KMS-11 (cell line): ENCODE measurements at regions not wholly inside any gene's neighbourhood (a gene's known extent, or its start where the extent isn't known, plus 50 kb on each side); places are given as distances from the start of the nearest gene placed in this dataset.

ENCODE experiments used
- H2AFZ ChIP-seq: fragments of 200-600 bp; sonication (generic); 2 replicates; pipeline ENCODE4 v1.6.1; 2016; ENCODE audit warnings: antibody characterized with exemption, mixed run types, low read depth
- H3K27ac ChIP-seq: fragments of 200-600 bp; sonication (generic); 2 replicates; pipeline ENCODE4 v1.6.1; 2016; ENCODE audit warnings: mild to moderate bottlenecking, mixed run types
- H3K27me3 ChIP-seq: fragments of 200-600 bp; sonication (generic); 2 replicates; pipeline ENCODE4 v1.6.1; 2017; ENCODE audit warnings: mild to moderate bottlenecking, low read depth, mixed run types, moderate library complexity; ENCODE audit not compliant: insufficient read depth
- H3K36me3 ChIP-seq: fragments of 200-600 bp; sonication (generic); 2 replicates; pipeline ENCODE4 v1.6.1; 2017; ENCODE audit warnings: mild to moderate bottlenecking, mixed run types; ENCODE audit not compliant: insufficient read depth
- H3K4me1 ChIP-seq: fragments of 200-600 bp; sonication (generic); 2 replicates; pipeline ENCODE4 v1.6.1; 2016; ENCODE audit warnings: mild to moderate bottlenecking, low read depth, mixed run types; ENCODE audit not compliant: poor library complexity, severe bottlenecking
- H3K4me2 ChIP-seq: fragments of 200-600 bp; sonication (generic); 2 replicates; pipeline ENCODE4 v1.7.0; 2016; ENCODE audit warnings: mild to moderate bottlenecking, mixed run types
- H3K4me3 ChIP-seq: fragments of 200-600 bp; sonication (generic); IDR thresholded peaks from 2 replicates; pipeline ENCODE4 v1.6.1; 2017; ENCODE audit warnings: low read depth, low read length, mixed read lengths; ENCODE audit not compliant: insufficient read depth
- H3K79me2 ChIP-seq: fragments of 200-600 bp; sonication (generic); 2 replicates; pipeline ENCODE4 v1.6.1; 2016; ENCODE audit warnings: low read depth, mixed run types; ENCODE audit not compliant: insufficient read depth
- H3K9ac ChIP-seq: fragments of 200-600 bp; sonication (generic); 2 replicates; pipeline ENCODE4 v1.6.1; 2016; ENCODE audit warnings: mild to moderate bottlenecking, mixed run types
- H4K20me1 ChIP-seq: fragments of 200-600 bp; sonication (generic); 2 replicates; pipeline ENCODE4 v1.6.1; 2016; ENCODE audit warnings: mild to moderate bottlenecking, mixed run types; ENCODE audit not compliant: insufficient read depth
- TF ChIP-seq, protein P1 (sequence below): fragments of 200-600 bp; sonication (generic); conservative IDR thresholded peaks from 2 replicates; pipeline ENCODE4 v1.6.1; 2017; ENCODE audit warnings: low read depth, mild to moderate bottlenecking, antibody characterized with exemption, low read length, moderate library complexity, mixed read lengths

GRCh38 chr13:47299304-47299703 lies 402.5 kb upstream of the HTR2A start:
- no peak overlapping the region for H3K9ac ChIP-seq
- H3K36me3 ChIP-seq, result no peaks in the 10 kb centered on the region
- TF ChIP-seq, protein P1, sequence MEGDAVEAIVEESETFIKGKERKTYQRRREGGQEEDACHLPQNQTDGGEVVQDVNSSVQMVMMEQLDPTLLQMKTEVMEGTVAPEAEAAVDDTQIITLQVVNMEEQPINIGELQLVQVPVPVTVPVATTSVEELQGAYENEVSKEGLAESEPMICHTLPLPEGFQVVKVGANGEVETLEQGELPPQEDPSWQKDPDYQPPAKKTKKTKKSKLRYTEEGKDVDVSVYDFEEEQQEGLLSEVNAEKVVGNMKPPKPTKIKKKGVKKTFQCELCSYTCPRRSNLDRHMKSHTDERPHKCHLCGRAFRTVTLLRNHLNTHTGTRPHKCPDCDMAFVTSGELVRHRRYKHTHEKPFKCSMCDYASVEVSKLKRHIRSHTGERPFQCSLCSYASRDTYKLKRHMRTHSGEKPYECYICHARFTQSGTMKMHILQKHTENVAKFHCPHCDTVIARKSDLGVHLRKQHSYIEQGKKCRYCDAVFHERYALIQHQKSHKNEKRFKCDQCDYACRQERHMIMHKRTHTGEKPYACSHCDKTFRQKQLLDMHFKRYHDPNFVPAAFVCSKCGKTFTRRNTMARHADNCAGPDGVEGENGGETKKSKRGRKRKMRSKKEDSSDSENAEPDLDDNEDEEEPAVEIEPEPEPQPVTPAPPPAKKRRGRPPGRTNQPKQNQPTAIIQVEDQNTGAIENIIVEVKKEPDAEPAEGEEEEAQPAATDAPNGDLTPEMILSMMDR, result no peak
- no peaks in the 10 kb centered on the region for H3K27me3 ChIP-seq
- no peak overlapping the region for H3K27ac ChIP-seq
- H3K79me2 ChIP-seq, result no peaks in the 10 kb centered on the region
- no peaks in the 10 kb centered on the region for H3K4me1 ChIP-seq
- no peaks in the 10 kb centered on the region for H4K20me1 ChIP-seq
- no peak overlapping the region for H3K4me3 ChIP-seq
- no peak overlapping the region for H3K4me2 ChIP-seq
- no peak overlapping the region for H2AFZ ChIP-seq

DNA sequence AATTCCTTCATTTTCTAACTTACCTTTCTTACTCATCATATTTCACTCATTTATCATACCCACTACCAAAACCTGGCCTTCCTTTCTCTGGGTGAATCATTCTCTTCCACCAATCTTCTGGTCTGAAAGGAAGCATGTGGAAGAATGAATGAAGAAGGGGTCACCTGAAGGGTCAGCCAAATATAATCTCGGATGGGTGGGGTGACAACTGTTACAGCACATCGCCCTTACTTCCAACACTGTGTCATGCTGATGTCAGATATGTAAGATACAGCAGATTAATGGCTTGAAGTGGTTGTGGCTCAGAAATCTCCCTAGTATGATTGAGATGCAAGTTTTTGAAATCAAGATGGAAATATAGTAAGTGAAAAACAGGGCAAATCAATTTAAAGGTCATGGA lies 401.7 kb upstream of the HTR2A start:
- H3K27ac ChIP-seq, result no peak overlapping the region
- H4K20me1 ChIP-seq, result no peaks in the 10 kb centered on the region
- H3K79me2 ChIP-seq, result no peaks in the 10 kb centered on the region
- H3K4me2 ChIP-seq, result no peak overlapping the region
- H3K36me3 ChIP-seq, result no peaks in the 10 kb centered on the region
- H3K4me1 ChIP-seq, result no peaks in the 10 kb centered on the region
- TF ChIP-seq, protein P1, result no peak
- no peak overlapping the region for H3K9ac ChIP-seq
- H3K4me3 ChIP-seq, result no peak overlapping the region
- no peaks in the 10 kb centered on the region for H3K27me3 ChIP-seq
- no peak overlapping the region for H2AFZ ChIP-seq

- Histone ChIP-seq H3K27me3 (no peaks in the 10 kb centered on the region), H3K27ac (no peak overlapping the region), H3K4me2 (no peak overlapping the region), H3K4me1 (no peaks in the 10 kb centered on the region), H4K20me1 (no peaks in the 10 kb centered on the region), H3K4me3 (no peak overlapping the region), H3K79me2 (no peaks in the 10 kb centered on the region), H3K9ac (no peak overlapping the region), H3K36me3 (no peaks in the 10 kb centered on the region), H2AFZ (no peak overlapping the region)
- TF ChIP-seq, protein P1, result no peak
These were observed 397.8 kb upstream of the HTR2A start for GRCh38 chr13:47294691-47295090.

DNA sequence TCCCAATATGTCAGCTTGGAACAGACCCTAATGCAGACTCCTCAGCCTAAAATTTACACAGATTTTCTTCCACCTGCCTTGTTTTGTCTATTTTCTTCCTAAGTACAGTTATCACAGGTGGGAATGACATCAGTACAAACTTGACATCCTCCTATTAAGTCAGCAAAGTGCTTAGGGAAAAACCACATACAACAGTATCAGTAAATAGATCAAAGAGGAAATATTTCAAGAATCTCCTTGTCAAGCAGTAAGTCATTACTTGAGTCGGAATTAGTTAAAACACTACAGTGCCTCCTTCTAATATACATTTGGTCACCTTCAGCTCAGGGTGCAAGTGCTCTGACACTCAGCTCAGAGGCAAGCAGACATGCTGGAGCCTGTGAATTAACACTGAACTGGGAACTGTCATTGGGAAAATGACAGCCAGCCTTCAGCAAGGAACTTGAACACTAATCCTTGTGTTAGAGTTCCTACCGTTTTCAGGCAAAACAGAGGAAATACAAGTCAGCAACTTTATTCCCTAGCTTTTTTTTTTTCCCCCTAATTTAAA lies 394.3 kb upstream of the HTR2A start:
- Histone ChIP-seq H2AFZ (no peak overlapping the region), H3K4me2 (no peak overlapping the region), H4K20me1 (no peaks in the 10 kb centered on the region), H3K27me3 (no peaks in the 10 kb centered on the region), H3K79me2 (no peaks in the 10 kb centered on the region), H3K4me1 (no peaks in the 10 kb centered on the region), H3K36me3 (no peaks in the 10 kb centered on the region), H3K9ac (no peak overlapping the region), H3K27ac (no peak overlapping the region), H3K4me3 (no peak overlapping the region)
- TF ChIP-seq, protein P1, result no peak
